ENCODE measurements at regions not wholly inside any gene's neighbourhood (a gene's known extent, or its start where the extent isn't known, plus 50 kb on each side); places are given as distances from the start of the nearest gene placed in this dataset.

- Histone ChIP-seq H3K27ac (no peak overlapping the region), H3K36me3 (no peaks in the 10 kb centered on the region), H3K27me3 (no peaks in the 10 kb centered on the region), H3K9me3 (no peaks in the 10 kb centered on the region), H3K4me3 (no peak overlapping the region), H3K4me1 (ENCODE audit: insufficient read depth) (no peaks in the 10 kb centered on the region)
- no peak for DNase-seq
- intact Hi-C loops (cut with DNase I) = no loop called here
- TF ChIP-seq CTCF (IDR thresholded peaks at IDR 0.05) = no peak
- TF ChIP-seq EP300 (IDR thresholded peaks at IDR 0.05) = no peak
- TF ChIP-seq POLR2A (IDR thresholded peaks at IDR 0.05) = no peak
- WGBS, 3 donors = 72 to 79% (median 73%) methylated on average over 4 of the region's 4 CpGs
These were observed 62.9 kb upstream of the SMAD1 start for GRCh38 chr4:145418739-145419138.

- H3K27ac ChIP-seq = no peak overlapping the region
- H3K9me3 ChIP-seq = no peaks in the 10 kb centered on the region
- H3K4me1 ChIP-seq (ENCODE audit: insufficient read depth) = no peaks in the 10 kb centered on the region
- WGBS, 3 donors = 81 to 91% (median 84%) methylated on average over 5 of the region's 5 CpGs
- TF ChIP-seq POLR2A (IDR thresholded peaks at IDR 0.05) (no peak), EP300 (IDR thresholded peaks at IDR 0.05) (no peak), CTCF (IDR thresholded peaks at IDR 0.05) (no peak)
- no peak for DNase-seq
- intact Hi-C loops (cut with DNase I) = no loop called here
- H3K27me3 ChIP-seq = no peaks in the 10 kb centered on the region
- no peak overlapping the region for H3K4me3 ChIP-seq
- H3K36me3 ChIP-seq = no peaks in the 10 kb centered on the region
These were observed 64.1 kb upstream of the SMAD1 start for GRCh38 chr4:145417348-145418130.

- Histone ChIP-seq H3K27me3 (no peaks in the 10 kb centered on the region), H3K4me3 (no peak overlapping the region), H3K27ac (no peak overlapping the region), H3K36me3 (no peaks in the 10 kb centered on the region), H3K9me3 (no peaks in the 10 kb centered on the region), H3K4me1 (ENCODE audit: insufficient read depth) (no peaks in the 10 kb centered on the region)
- WGBS, 3 donors = 61 to 67% (median 67%) methylated on average over 1 of the region's 1 CpG
- TF ChIP-seq CTCF (IDR thresholded peaks at IDR 0.05) = no peak
- no peak for TF ChIP-seq EP300 (IDR thresholded peaks at IDR 0.05)
- TF ChIP-seq POLR2A (IDR thresholded peaks at IDR 0.05) = no peak
- intact Hi-C loops (cut with DNase I) = no loop called here
- no peak for DNase-seq
These were observed 66.8 kb upstream of the SMAD1 start for GRCh38 chr4:145414841-145415240.

- TF ChIP-seq CTCF (IDR thresholded peaks at IDR 0.05) (no peak), POLR2A (IDR thresholded peaks at IDR 0.05) (no peak), EP300 (IDR thresholded peaks at IDR 0.05) (no peak)
- Histone ChIP-seq H3K36me3 (no peaks in the 10 kb centered on the region), H3K27ac (no peak overlapping the region), H3K4me1 (ENCODE audit: insufficient read depth) (no peaks in the 10 kb centered on the region), H3K27me3 (no peaks in the 10 kb centered on the region), H3K9me3 (no peaks in the 10 kb centered on the region), H3K4me3 (no peak overlapping the region)
- 88 to 100% (median 88%) methylated on average over 1 of the region's 1 CpG for WGBS, 3 donors
- intact Hi-C loops (cut with DNase I) = no loop called here
- no peak for DNase-seq
These were observed 67.4 kb upstream of the SMAD1 start for GRCh38 chr4:145414226-145414625.

All from ovary (tissue), 7 donors.